ENCODE measurements at regions not wholly inside any gene's neighbourhood (a gene's known extent, or its start where the extent isn't known, plus 50 kb on each side); places are given as distances from the start of the nearest gene placed in this dataset.
"Not testable (repeated sequence)": the region's sequence is repeated elsewhere in the genome, so short reads cannot be mapped to it uniquely, and the experiment has no call there.

- no peak for DNase-seq (ENCODE audit: low spot score)
- H3K4me3 ChIP-seq: no peak overlapping the region
- WGBS: 53% methylated on average over 2 of the region's 2 CpGs
These were observed 83.5 kb upstream of the WSCD1 start for GRCh38 chr17:5986644-5987043.

GRCh38 chr17:6000426-6000825 lies 69.8 kb upstream of the WSCD1 start:
- 83% methylated on average over 4 of the region's 4 CpGs for WGBS
- Histone ChIP-seq H3K27me3 (replicated peaks; ENCODE audit: insufficient read depth) (no peaks in the 10 kb centered on the region), H3K27ac (no peak overlapping the region), H3K4me3 (no peak overlapping the region), H3K36me3 (no peaks in the 10 kb centered on the region), H3K9me3 (no peaks in the 10 kb centered on the region), H3K4me1 (replicated peaks) (no peaks in the 10 kb centered on the region)
- TF ChIP-seq CTCF (IDR thresholded peaks at IDR 0.05) (no peak), POLR2A (IDR thresholded peaks at IDR 0.05) (no peak), POLR2AphosphoS5 (IDR thresholded peaks at IDR 0.05) (no peak)
- intact Hi-C loops (cut with DNase I): no loop called here
- no peak for DNase-seq (ENCODE audit: low spot score)

More at GRCh38 chr17:5986644-5987043, 83.5 kb upstream of the WSCD1 start:
- Histone ChIP-seq H3K9me3 (no peaks in the 10 kb centered on the region), H3K27me3 (replicated peaks; ENCODE audit: insufficient read depth) (no peaks in the 10 kb centered on the region), H3K36me3 (no peaks in the 10 kb centered on the region), H3K27ac (no peak overlapping the region), H3K4me1 (replicated peaks) (no peaks in the 10 kb centered on the region)
- TF ChIP-seq POLR2AphosphoS5 (IDR thresholded peaks at IDR 0.05) (no peak), POLR2A (IDR thresholded peaks at IDR 0.05) (no peak), CTCF (IDR thresholded peaks at IDR 0.05) (no peak)
- intact Hi-C loops (cut with DNase I): no loop called here

GRCh38 chr17:6003221-6003620 lies 67.0 kb upstream of the WSCD1 start:
- H3K9me3 ChIP-seq; H3K27ac ChIP-seq; H3K4me1 ChIP-seq (replicated peaks); H3K27me3 ChIP-seq (replicated peaks; ENCODE audit: insufficient read depth); H3K36me3 ChIP-seq; DNase-seq (ENCODE audit: low spot score); H3K4me3 ChIP-seq; intact Hi-C loops (cut with DNase I): not testable (repeated sequence)
- WGBS: 47% methylated on average over 6 of the region's 6 CpGs

- H3K36me3 ChIP-seq: no peaks in the 10 kb centered on the region
- H3K4me3 ChIP-seq: no peak overlapping the region
- H3K27ac ChIP-seq: no peak overlapping the region
- no peak for TF ChIP-seq POLR2A (IDR thresholded peaks at IDR 0.05)
- TF ChIP-seq CTCF (IDR thresholded peaks at IDR 0.05): no peak
- TF ChIP-seq POLR2AphosphoS5 (IDR thresholded peaks at IDR 0.05): no peak
- no peaks in the 10 kb centered on the region for H3K27me3 ChIP-seq (replicated peaks; ENCODE audit: insufficient read depth)
- DNase-seq (ENCODE audit: low spot score): no peak
- intact Hi-C loops (cut with DNase I): no loop called here
- no peaks in the 10 kb centered on the region for H3K4me1 ChIP-seq (replicated peaks)
- H3K9me3 ChIP-seq: no peaks in the 10 kb centered on the region
- WGBS: 83% methylated on average over 6 of the region's 6 CpGs
These were observed 64.2 kb upstream of the WSCD1 start for GRCh38 chr17:6005939-6006338.

- Histone ChIP-seq H3K4me1 (replicated peaks) (no peaks in the 10 kb centered on the region), H3K4me3 (no peak overlapping the region), H3K36me3 (no peaks in the 10 kb centered on the region), H3K27ac (no peak overlapping the region), H3K27me3 (replicated peaks; ENCODE audit: insufficient read depth) (no peaks in the 10 kb centered on the region), H3K9me3 (no peaks in the 10 kb centered on the region)
- DNase-seq (ENCODE audit: low spot score): no peak
- intact Hi-C loops (cut with DNase I): no loop called here
- TF ChIP-seq POLR2A (IDR thresholded peaks at IDR 0.05): no peak
- no peak for TF ChIP-seq POLR2AphosphoS5 (IDR thresholded peaks at IDR 0.05)
- no peak for TF ChIP-seq CTCF (IDR thresholded peaks at IDR 0.05)
- 44% methylated on average over 1 of the region's 1 CpG for WGBS
These were observed 59.0 kb upstream of the WSCD1 start for GRCh38 chr17:6011206-6011605.

Data from prostate gland (tissue), 2 donors.